Activated naive CD8-positive, alpha-beta T cell treated with anti-CD3 and anti-CD28 coated beads, Interleukin-2, amount 10 ng/mL, durations not matched to agents 7 days and 5 days (primary cell): ENCODE measurements at regions not wholly inside any gene's neighbourhood (a gene's known extent, or its start where the extent isn't known, plus 50 kb on each side); places are given as distances from the start of the nearest gene placed in this dataset.

Source experiments
- ATAC-seq: fragments of 150-1000 bp; cut with Tn5 transposase; one replicate; pipeline ENCODE4 v1.10.0; 2021; ENCODE audit warnings: low read depth, moderate library complexity
- POLR2A ChIA-PET: fragments of 350-600 bp; sonication (Branson Sonifier 250); formaldehyde crosslinking; loops from one replicate; lab custom pipeline; 2021; ENCODE audit warnings: antibody characterized with exemption; lab: Charles Lee
- DNase-seq: peaks from one replicate; pipeline ENCODE4 v3.0.0; 2021
- H3K27ac Mint-ChIP-seq: one replicate; pipeline ENCODE4 v1.8.0; 2022; ENCODE audit warnings: mild to moderate bottlenecking, mixed read lengths
- H3K27me3 Mint-ChIP-seq: one replicate; pipeline ENCODE4 v1.8.0; 2022; ENCODE audit warnings: mild to moderate bottlenecking, moderate library complexity, mixed read lengths
- H3K36me3 Mint-ChIP-seq: one replicate; pipeline ENCODE4 v1.8.0; 2021; ENCODE audit warnings: mild to moderate bottlenecking, mixed read lengths
- H3K4me1 Mint-ChIP-seq: one replicate; pipeline ENCODE4 v1.8.0; 2021; ENCODE audit warnings: mixed read lengths
- H3K4me3 Mint-ChIP-seq: one replicate; pipeline ENCODE4 v1.8.0; 2022; ENCODE audit warnings: mild to moderate bottlenecking, moderate library complexity, mixed read lengths
- H3K9me3 Mint-ChIP-seq: one replicate; pipeline ENCODE4 v1.8.0; 2021; ENCODE audit warnings: mixed read lengths

DNA sequence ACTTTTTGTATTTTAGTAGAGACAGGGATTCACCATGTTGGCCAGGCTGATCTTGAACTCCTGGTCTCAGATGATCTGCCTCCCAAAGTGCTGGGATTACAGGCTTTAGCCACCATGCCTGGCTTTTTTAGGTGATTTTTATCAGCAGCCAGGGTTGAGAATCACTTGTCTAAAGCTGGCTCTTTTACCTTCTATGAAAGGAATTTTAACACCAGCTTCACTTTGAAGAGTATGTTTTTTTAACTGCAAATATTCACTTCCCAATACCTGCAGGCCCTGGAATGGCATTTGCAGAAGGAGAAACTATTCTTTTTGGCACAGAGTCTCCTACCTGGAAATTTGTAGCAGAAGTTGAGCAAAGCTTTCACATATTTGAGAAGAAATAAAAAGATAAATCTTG is 63.6 kb upstream of the NAA20 start:
- Mint-ChIP-seq H3K27me3 (peaks cover 7% of the 10 kb centered on the region), H3K4me3 (no peak overlapping the region), H3K36me3 (no peaks in the 10 kb centered on the region), H3K4me1 (no peaks in the 10 kb centered on the region), H3K9me3 (no peaks in the 10 kb centered on the region), H3K27ac (no peak overlapping the region)
- DNase-seq = no peak
- POLR2A ChIA-PET = no interaction called here
- no peak for ATAC-seq

- Mint-ChIP-seq H3K36me3 (no peaks in the 10 kb centered on the region), H3K4me3 (no peak overlapping the region), H3K9me3 (no peaks in the 10 kb centered on the region), H3K4me1 (no peaks in the 10 kb centered on the region), H3K27ac (no peak overlapping the region), H3K27me3 (no peaks in the 10 kb centered on the region)
- no peak for ATAC-seq
- POLR2A ChIA-PET = no interaction called here
- no peak for DNase-seq
Observed at GRCh38 chr20:19956976-19957375, 60.2 kb upstream of the NAA20 start.

GRCh38 chr20:19958219-19958618 is 58.9 kb upstream of the NAA20 start:
- no peaks in the 10 kb centered on the region for H3K9me3 Mint-ChIP-seq
- H3K4me3 Mint-ChIP-seq = no peak overlapping the region
- H3K4me1 Mint-ChIP-seq = no peaks in the 10 kb centered on the region
- POLR2A ChIA-PET = no interaction called here
- no peak for ATAC-seq
- no peak overlapping the region for H3K27ac Mint-ChIP-seq
- no peaks in the 10 kb centered on the region for H3K27me3 Mint-ChIP-seq
- no peaks in the 10 kb centered on the region for H3K36me3 Mint-ChIP-seq
- DNase-seq = no peak

DNA sequence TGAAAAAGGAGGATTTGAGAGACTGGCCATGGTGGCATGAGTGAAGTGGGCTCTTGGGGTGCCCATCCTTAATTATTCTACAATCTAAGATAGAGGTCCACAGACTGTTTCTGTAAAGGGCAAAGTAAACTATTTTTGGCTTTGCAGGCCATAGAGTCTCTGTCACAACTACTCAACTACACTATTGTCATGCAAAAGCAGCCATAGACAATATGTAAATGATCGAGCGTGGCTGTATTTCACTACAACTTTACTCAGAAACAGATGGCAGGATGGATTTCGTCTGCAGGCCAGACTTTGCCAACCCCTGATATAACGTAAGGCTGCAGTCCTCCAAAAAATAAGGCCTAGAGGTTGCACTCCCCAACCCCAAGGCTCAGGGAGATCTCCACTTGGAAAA is 58.2 kb upstream of the NAA20 start:
- Mint-ChIP-seq H3K36me3 (no peaks in the 10 kb centered on the region), H3K27me3 (no peaks in the 10 kb centered on the region), H3K9me3 (no peaks in the 10 kb centered on the region), H3K4me3 (no peak overlapping the region), H3K27ac (no peak overlapping the region), H3K4me1 (no peaks in the 10 kb centered on the region)
- ATAC-seq = no peak
- no peak for DNase-seq
- POLR2A ChIA-PET = no interaction called here

- Mint-ChIP-seq H3K4me3 (no peak overlapping the region), H3K36me3 (no peaks in the 10 kb centered on the region), H3K27ac (no peak overlapping the region), H3K4me1 (no peaks in the 10 kb centered on the region), H3K9me3 (no peaks in the 10 kb centered on the region), H3K27me3 (no peaks in the 10 kb centered on the region)
- POLR2A ChIA-PET = no interaction called here
- no peak for DNase-seq
- no peak for ATAC-seq
Observed at GRCh38 chr20:19960745-19961144, 56.4 kb upstream of the NAA20 start.

- H3K36me3 Mint-ChIP-seq = no peaks in the 10 kb centered on the region
- no peaks in the 10 kb centered on the region for H3K27me3 Mint-ChIP-seq
- H3K4me1 Mint-ChIP-seq = no peaks in the 10 kb centered on the region
- H3K4me3 Mint-ChIP-seq = no peak overlapping the region
- POLR2A ChIA-PET = no interaction called here
- H3K27ac Mint-ChIP-seq = no peak overlapping the region
- DNase-seq (no peak), ATAC-seq (no peak)
- no peaks in the 10 kb centered on the region for H3K9me3 Mint-ChIP-seq
Observed at GRCh38 chr20:19961293-19961692, 55.9 kb upstream of the NAA20 start.

GRCh38 chr20:19962958-19963357 is 54.2 kb upstream of the NAA20 start:
- no peak for ATAC-seq
- Mint-ChIP-seq H3K4me3 (no peak overlapping the region), H3K4me1 (no peaks in the 10 kb centered on the region), H3K9me3 (no peaks in the 10 kb centered on the region), H3K27me3 (no peaks in the 10 kb centered on the region), H3K36me3 (no peaks in the 10 kb centered on the region), H3K27ac (no peak overlapping the region)
- DNase-seq = no peak
- POLR2A ChIA-PET = no interaction called here

DNA sequence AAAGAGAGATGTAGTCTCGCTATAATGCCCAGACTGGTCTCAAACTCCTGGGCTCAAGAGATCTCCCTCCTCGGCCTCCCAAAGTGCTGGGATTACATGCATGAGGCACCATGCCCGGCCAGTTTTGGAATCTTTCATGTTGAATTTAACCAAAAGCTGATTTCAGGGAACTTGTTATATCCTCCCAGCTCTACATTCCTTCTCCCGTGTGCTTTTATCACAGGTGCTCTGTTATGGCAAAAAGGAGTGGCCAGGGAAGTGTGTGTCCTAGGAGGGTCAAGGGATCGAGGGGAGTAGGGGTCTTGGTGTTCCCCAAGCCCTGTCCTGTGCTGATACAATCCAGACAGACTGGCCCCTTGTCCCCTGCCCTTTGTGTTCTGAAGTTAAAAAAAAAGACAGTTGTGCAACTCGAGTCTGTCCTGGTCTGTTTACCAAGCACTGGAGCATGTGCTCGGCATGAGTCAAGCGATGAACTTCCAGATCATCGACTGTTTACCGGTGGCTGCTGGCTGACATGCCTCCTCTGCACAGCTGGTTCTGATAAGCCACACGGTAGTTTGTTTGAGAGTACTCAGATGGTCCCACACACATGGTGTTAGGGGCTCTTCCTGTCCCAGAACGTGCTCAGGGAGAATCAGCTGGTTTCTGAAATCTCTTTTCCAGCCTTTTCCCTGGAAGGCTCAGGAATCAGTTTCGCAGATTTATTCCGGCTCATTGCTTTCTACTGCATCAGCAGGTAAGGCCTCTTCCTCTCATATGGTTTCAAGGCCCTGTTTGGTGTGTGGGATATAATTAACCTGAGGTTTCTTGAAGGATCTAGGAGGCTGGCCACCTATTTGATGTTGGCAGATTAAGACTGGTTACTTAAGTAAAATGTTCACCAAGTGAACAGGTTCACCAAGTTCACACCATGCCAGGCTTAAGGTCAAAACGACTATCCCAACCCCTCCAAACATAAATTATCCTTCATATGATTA is 52.6 kb upstream of the NAA20 start:
- ATAC-seq (no peak), DNase-seq (no peak)
- H3K4me1 Mint-ChIP-seq = peaks cover 6% of the 10 kb centered on the region
- no peaks in the 10 kb centered on the region for H3K9me3 Mint-ChIP-seq
- no peak overlapping the region for H3K27ac Mint-ChIP-seq
- POLR2A ChIA-PET = no interaction called here
- no peak overlapping the region for H3K4me3 Mint-ChIP-seq
- no peaks in the 10 kb centered on the region for H3K27me3 Mint-ChIP-seq
- no peaks in the 10 kb centered on the region for H3K36me3 Mint-ChIP-seq

GRCh38 chr20:19966840-19967239 is 50.3 kb upstream of the NAA20 start:
- POLR2A ChIA-PET = no interaction called here
- DNase-seq = no peak
- H3K4me3 Mint-ChIP-seq = no peak overlapping the region
- H3K36me3 Mint-ChIP-seq = no peaks in the 10 kb centered on the region
- peaks cover 3% of the 10 kb centered on the region for H3K27me3 Mint-ChIP-seq
- peaks cover 6% of the 10 kb centered on the region for H3K4me1 Mint-ChIP-seq
- H3K9me3 Mint-ChIP-seq = no peaks in the 10 kb centered on the region
- no peak overlapping the region for H3K27ac Mint-ChIP-seq
- ATAC-seq = no peak
